Suprapubic skin (tissue), 4 donors: ENCODE measurements at regions not wholly inside any gene's neighbourhood (a gene's known extent, or its start where the extent isn't known, plus 50 kb on each side); places are given as distances from the start of the nearest gene placed in this dataset.

Source experiments
- EP300 ChIP-seq: sonication (generic); formaldehyde crosslinking; IDR thresholded peaks from one replicate; pipeline ENCODE4 v1.6.1; 2017; ENCODE audit warnings: antibody characterized with exemption
- POLR2A ChIP-seq, 2 donors: fragments of 450-650 bp; IDR thresholded peaks; one replicate each; pipeline ENCODE4 v1.6.1; 2017; ENCODE audit warnings: antibody characterized with exemption in 2 of 2, mild to moderate bottlenecking in 2 of 2, moderate library complexity in 2 of 2
- POLR2AphosphoS5 ChIP-seq, 3 donors: sonication (generic); formaldehyde crosslinking; IDR thresholded peaks; one replicate each; pipeline ENCODE4 v1.6.1; 2017; ENCODE audit warnings: antibody characterized with exemption in 3 of 3
- TF ChIP-seq, protein P1 (sequence below), 2 donors: fragments of 200-600 bp in 1 of 2; fragments of 450-650 bp in 1 of 2; sonication (generic) in 1 of 2; IDR thresholded peaks; one replicate each; pipeline ENCODE4 v1.5.1; 2016 to 2019; ENCODE audit warnings: antibody characterized with exemption in 2 of 2, mild to moderate bottlenecking in 1 of 2, moderate library complexity in 1 of 2

DNA sequence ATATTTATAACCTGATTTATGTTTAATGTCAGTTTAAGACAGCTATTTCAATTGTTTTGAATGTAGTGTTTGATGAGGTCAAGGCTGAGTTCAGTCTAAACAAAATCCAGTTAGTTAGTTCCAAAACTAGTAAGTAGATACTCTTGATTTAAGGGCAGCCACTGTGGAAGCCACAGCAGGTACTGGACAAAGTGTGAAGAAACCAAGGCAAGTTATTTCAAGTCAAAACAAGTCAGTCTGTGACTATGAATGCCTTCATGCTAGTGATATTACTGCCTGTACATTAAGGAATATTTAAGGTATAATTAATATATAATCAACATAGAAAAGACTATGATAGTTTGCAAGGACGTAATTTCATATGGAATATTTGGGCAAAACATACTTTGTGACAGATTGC is 362.3 kb downstream of the DMRTA1 start:
- no peak for TF ChIP-seq POLR2A (IDR thresholded peaks at IDR 0.05)
- TF ChIP-seq, protein P1, sequence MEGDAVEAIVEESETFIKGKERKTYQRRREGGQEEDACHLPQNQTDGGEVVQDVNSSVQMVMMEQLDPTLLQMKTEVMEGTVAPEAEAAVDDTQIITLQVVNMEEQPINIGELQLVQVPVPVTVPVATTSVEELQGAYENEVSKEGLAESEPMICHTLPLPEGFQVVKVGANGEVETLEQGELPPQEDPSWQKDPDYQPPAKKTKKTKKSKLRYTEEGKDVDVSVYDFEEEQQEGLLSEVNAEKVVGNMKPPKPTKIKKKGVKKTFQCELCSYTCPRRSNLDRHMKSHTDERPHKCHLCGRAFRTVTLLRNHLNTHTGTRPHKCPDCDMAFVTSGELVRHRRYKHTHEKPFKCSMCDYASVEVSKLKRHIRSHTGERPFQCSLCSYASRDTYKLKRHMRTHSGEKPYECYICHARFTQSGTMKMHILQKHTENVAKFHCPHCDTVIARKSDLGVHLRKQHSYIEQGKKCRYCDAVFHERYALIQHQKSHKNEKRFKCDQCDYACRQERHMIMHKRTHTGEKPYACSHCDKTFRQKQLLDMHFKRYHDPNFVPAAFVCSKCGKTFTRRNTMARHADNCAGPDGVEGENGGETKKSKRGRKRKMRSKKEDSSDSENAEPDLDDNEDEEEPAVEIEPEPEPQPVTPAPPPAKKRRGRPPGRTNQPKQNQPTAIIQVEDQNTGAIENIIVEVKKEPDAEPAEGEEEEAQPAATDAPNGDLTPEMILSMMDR (IDR thresholded peaks at IDR 0.05), result no peak
- TF ChIP-seq EP300, result no peak
- TF ChIP-seq POLR2AphosphoS5 (IDR thresholded peaks at IDR 0.05), result no peak
